ENCODE measurements at regions not wholly inside any gene's neighbourhood (a gene's known extent, or its start where the extent isn't known, plus 50 kb on each side); places are given as distances from the start of the nearest gene placed in this dataset.

GRCh38 chr6:105817370-105817769 is 268.8 kb upstream of the PRDM1 start:
- whole genome bisulfite sequencing (ENCODE audit: insufficient coverage, low lambda C conversion rate) = no CpG with 5 or more reads among the region's 8 CpGs
- Histone ChIP-seq H3K27me3 (ENCODE audit: control insufficient read depth, insufficient read depth, low read length) (no peaks in the 10 kb centered on the region), H3K36me3 (ENCODE audit: control insufficient read depth, insufficient read depth, low read length) (no peaks in the 10 kb centered on the region), H3K4me1 (ENCODE audit: control insufficient read depth, insufficient read depth, low read length) (peaks cover 6% of the 10 kb centered on the region), H3K27ac (ENCODE audit: low read length) (no peak overlapping the region), H3K9me3 (ENCODE audit: control insufficient read depth, low read depth, low read length) (peaks cover 3% of the 10 kb centered on the region), H3K4me3 (ENCODE audit: low read length) (no peak overlapping the region)
- no peak for DNase-seq

GRCh38 chr6:105816847-105817246 is 269.3 kb upstream of the PRDM1 start:
- DNase-seq = no peak

GRCh38 chr6:105815661-105816555 is 270.2 kb upstream of the PRDM1 start:
- WGBS (ENCODE audit: insufficient coverage, low lambda C conversion rate) = 80% methylated on average over 1 of the region's 6 CpGs
- Histone ChIP-seq H3K4me3 (ENCODE audit: low read length) (no peak overlapping the region), H3K27ac (ENCODE audit: low read length) (no peak overlapping the region), H3K36me3 (ENCODE audit: control insufficient read depth, insufficient read depth, low read length) (no peaks in the 10 kb centered on the region), H3K9me3 (ENCODE audit: control insufficient read depth, low read depth, low read length) (no peaks in the 10 kb centered on the region), H3K4me1 (ENCODE audit: control insufficient read depth, insufficient read depth, low read length) (peaks cover 6% of the 10 kb centered on the region), H3K27me3 (ENCODE audit: control insufficient read depth, insufficient read depth, low read length) (no peaks in the 10 kb centered on the region)
- no peak for DNase-seq

More at GRCh38 chr6:105816847-105817246, 269.3 kb upstream of the PRDM1 start:
- no peak overlapping the region for H3K4me3 ChIP-seq (ENCODE audit: low read length)
- WGBS (ENCODE audit: insufficient coverage, low lambda C conversion rate) = no CpG with 5 or more reads among the region's 4 CpGs
- H3K27me3 ChIP-seq (ENCODE audit: control insufficient read depth, insufficient read depth, low read length) = no peaks in the 10 kb centered on the region
- no peak overlapping the region for H3K27ac ChIP-seq (ENCODE audit: low read length)
- H3K4me1 ChIP-seq (ENCODE audit: control insufficient read depth, insufficient read depth, low read length) = peaks cover 6% of the 10 kb centered on the region
- H3K9me3 ChIP-seq (ENCODE audit: control insufficient read depth, low read depth, low read length) = no peaks in the 10 kb centered on the region
- no peaks in the 10 kb centered on the region for H3K36me3 ChIP-seq (ENCODE audit: control insufficient read depth, insufficient read depth, low read length)

- Histone ChIP-seq H3K27ac (ENCODE audit: low read length) (no peak overlapping the region), H3K27me3 (ENCODE audit: control insufficient read depth, insufficient read depth, low read length) (no peaks in the 10 kb centered on the region), H3K9me3 (ENCODE audit: control insufficient read depth, low read depth, low read length) (no peaks in the 10 kb centered on the region), H3K36me3 (ENCODE audit: control insufficient read depth, insufficient read depth, low read length) (no peaks in the 10 kb centered on the region), H3K4me3 (ENCODE audit: low read length) (no peak overlapping the region), H3K4me1 (ENCODE audit: control insufficient read depth, insufficient read depth, low read length) (peaks cover 11% of the 10 kb centered on the region)
- WGBS (ENCODE audit: insufficient coverage, low lambda C conversion rate) = no CpG with 5 or more reads among the region's 3 CpGs
- no peak for DNase-seq
Measured at GRCh38 chr6:105814745-105815536, 271.2 kb upstream of the PRDM1 start.

GRCh38 chr6:105810922-105811482 is 275.1 kb upstream of the PRDM1 start:
- Histone ChIP-seq H3K9me3 (ENCODE audit: control insufficient read depth, low read depth, low read length) (no peaks in the 10 kb centered on the region), H3K36me3 (ENCODE audit: control insufficient read depth, insufficient read depth, low read length) (no peaks in the 10 kb centered on the region), H3K4me1 (ENCODE audit: control insufficient read depth, insufficient read depth, low read length) (peaks cover 23% of the 10 kb centered on the region), H3K4me3 (ENCODE audit: low read length) (no peak overlapping the region), H3K27ac (ENCODE audit: low read length) (no peak overlapping the region), H3K27me3 (ENCODE audit: control insufficient read depth, insufficient read depth, low read length) (no peaks in the 10 kb centered on the region)
- WGBS (ENCODE audit: insufficient coverage, low lambda C conversion rate) = no CpG with 5 or more reads among the region's 3 CpGs
- DNase-seq = no peak

- Histone ChIP-seq H3K27ac (ENCODE audit: low read length) (no peak overlapping the region), H3K27me3 (ENCODE audit: control insufficient read depth, insufficient read depth, low read length) (no peaks in the 10 kb centered on the region), H3K4me1 (ENCODE audit: control insufficient read depth, insufficient read depth, low read length) (peaks cover 23% of the 10 kb centered on the region), H3K9me3 (ENCODE audit: control insufficient read depth, low read depth, low read length) (no peaks in the 10 kb centered on the region), H3K36me3 (ENCODE audit: control insufficient read depth, insufficient read depth, low read length) (no peaks in the 10 kb centered on the region), H3K4me3 (ENCODE audit: low read length) (no peak overlapping the region)
- peak in 1 of 2 donors; percentile 62 for DNase-seq
- no CpG with 5 or more reads among the region's 4 CpGs for WGBS (ENCODE audit: insufficient coverage, low lambda C conversion rate)
Measured at GRCh38 chr6:105810105-105810921, 275.8 kb upstream of the PRDM1 start.

GRCh38 chr6:105808571-105808970 is 277.6 kb upstream of the PRDM1 start:
- Histone ChIP-seq H3K27me3 (ENCODE audit: control insufficient read depth, insufficient read depth, low read length) (no peaks in the 10 kb centered on the region), H3K4me3 (ENCODE audit: low read length) (no peak overlapping the region), H3K4me1 (ENCODE audit: control insufficient read depth, insufficient read depth, low read length) (peaks cover 19% of the 10 kb centered on the region), H3K36me3 (ENCODE audit: control insufficient read depth, insufficient read depth, low read length) (no peaks in the 10 kb centered on the region), H3K27ac (ENCODE audit: low read length) (no peak overlapping the region), H3K9me3 (ENCODE audit: control insufficient read depth, low read depth, low read length) (no peaks in the 10 kb centered on the region)
- WGBS (ENCODE audit: insufficient coverage, low lambda C conversion rate) = no CpG with 5 or more reads among the region's 2 CpGs
- DNase-seq = no peak

GRCh38 chr6:105807905-105808304 is 278.2 kb upstream of the PRDM1 start:
- Histone ChIP-seq H3K36me3 (ENCODE audit: control insufficient read depth, insufficient read depth, low read length) (no peaks in the 10 kb centered on the region), H3K27me3 (ENCODE audit: control insufficient read depth, insufficient read depth, low read length) (no peaks in the 10 kb centered on the region), H3K4me3 (ENCODE audit: low read length) (no peak overlapping the region), H3K27ac (ENCODE audit: low read length) (no peak overlapping the region), H3K9me3 (ENCODE audit: control insufficient read depth, low read depth, low read length) (no peaks in the 10 kb centered on the region), H3K4me1 (ENCODE audit: control insufficient read depth, insufficient read depth, low read length) (peaks cover 17% of the 10 kb centered on the region)
- WGBS (ENCODE audit: insufficient coverage, low lambda C conversion rate) = 100% methylated on average over 4 of the region's 4 CpGs
- no peak for DNase-seq

GRCh38 chr6:105806486-105806920 is 279.6 kb upstream of the PRDM1 start:
- WGBS (ENCODE audit: insufficient coverage, low lambda C conversion rate) = no CpG with 5 or more reads among the region's 3 CpGs

More at GRCh38 chr6:105806486-105806920, 279.6 kb upstream of the PRDM1 start:
- H3K27me3 ChIP-seq (ENCODE audit: control insufficient read depth, insufficient read depth, low read length) = no peaks in the 10 kb centered on the region
- H3K9me3 ChIP-seq (ENCODE audit: control insufficient read depth, low read depth, low read length) = no peaks in the 10 kb centered on the region
- DNase-seq = no peak
- no peak overlapping the region for H3K27ac ChIP-seq (ENCODE audit: low read length)
- H3K4me3 ChIP-seq (ENCODE audit: low read length) = no peak overlapping the region
- H3K4me1 ChIP-seq (ENCODE audit: control insufficient read depth, insufficient read depth, low read length) = peaks cover 17% of the 10 kb centered on the region
- no peaks in the 10 kb centered on the region for H3K36me3 ChIP-seq (ENCODE audit: control insufficient read depth, insufficient read depth, low read length)
